H1 (cell line): ENCODE measurements at regions not wholly inside any gene's neighbourhood (a gene's known extent, or its start where the extent isn't known, plus 50 kb on each side); places are given as distances from the start of the nearest gene placed in this dataset.
"Not testable (repeated sequence)": the region's sequence is repeated elsewhere in the genome, so short reads cannot be mapped to it uniquely, and the experiment has no call there.

Experiments used
- CTCF ChIA-PET: fragments of 300-600 bp; sonication (Branson Sonifier 250); formaldehyde crosslinking; loops from one replicate; lab custom pipeline; 2021; ENCODE audit not compliant: partially characterized antibody; lab: Charles Lee
- POLR2A ChIA-PET: fragments of 300-600 bp; sonication (Branson Sonifier 250); formaldehyde crosslinking; loops from one replicate; lab custom pipeline; 2021; ENCODE audit warnings: inconsistent platforms; ENCODE audit not compliant: partially characterized antibody; lab: Charles Lee
- DNase-seq, 2 experiments: peaks; one replicate each; pipeline versions ENCODE4 v3.0.0 to v3.0.0-alpha.2; 2010 to 2022; ENCODE audit warnings: low spot score in 2 of 2, low read depth in 1 of 2, mixed read lengths in 1 of 2
- FAIRE-seq: peaks from 2 replicates; lab custom pipeline; 2011; peaks lifted over from hg19 to GRCh38; lab: Jason Lieb, UNC
- H2AFZ ChIP-seq: 2 replicates; pipeline ENCODE4 v1.8.1; 2012; ENCODE audit warnings: low read length, inconsistent platforms
- H2AK5ac ChIP-seq: 2 replicates; pipeline ENCODE4 v1.6.1; 2013; ENCODE audit warnings: low read depth, low read length
- H2BK120ac ChIP-seq: replicated peaks from 2 replicates; pipeline ENCODE3; 2013; ENCODE audit warnings: low read depth, low read length, inconsistent platforms
- H2BK12ac ChIP-seq: 2 replicates; pipeline ENCODE4 v1.6.1; 2013; ENCODE audit warnings: low read depth, low read length
- H2BK15ac ChIP-seq: 2 replicates; pipeline ENCODE4 v1.6.1; 2013; ENCODE audit warnings: low read length
- H2BK20ac ChIP-seq: 2 replicates; pipeline ENCODE4 v1.6.1; 2013; ENCODE audit warnings: low read length
- H2BK5ac ChIP-seq: 2 replicates; pipeline ENCODE4 v1.6.1; 2013; ENCODE audit warnings: low read depth, low read length
- H3K14ac ChIP-seq: 2 replicates; pipeline ENCODE4 v1.6.1; 2013; ENCODE audit warnings: inconsistent platforms; ENCODE audit not compliant: insufficient read length
- H3K18ac ChIP-seq: 2 replicates; pipeline ENCODE4 v1.6.1; 2013; ENCODE audit warnings: low read length; ENCODE audit errors: extremely low read depth
- H3K23ac ChIP-seq: 2 replicates; pipeline ENCODE4 v1.6.1; 2013; ENCODE audit warnings: inconsistent platforms; ENCODE audit not compliant: insufficient read length
- H3K23me2 ChIP-seq: 2 replicates; pipeline ENCODE4 v1.6.1; 2013; ENCODE audit warnings: low read depth, low read length
- H3K27ac ChIP-seq: 2 replicates; pipeline ENCODE4 v1.6.1; 2011; ENCODE audit warnings: low read depth, low read length, inconsistent platforms
- H3K27me3 ChIP-seq, 4 experiments: replicated peaks in 1 of 4; 1 replicate in 1 of 4; 2 replicates in 3 of 4; pipeline versions ENCODE4 v1.6.1 to v1.8.1; 2011 to 2013; ENCODE audit warnings: low read length in 3 of 4, mild to moderate bottlenecking in 3 of 4, inconsistent platforms in 2 of 4, mixed read lengths in 2 of 4, moderate library complexity in 1 of 4; ENCODE audit not compliant: control insufficient read depth in 3 of 4, insufficient read depth in 3 of 4; ENCODE audit errors: extremely low read depth in 1 of 4
- H3K36me3 ChIP-seq, 4 experiments: 2 replicates each; pipeline versions ENCODE4 v1.6.1 to v1.8.1; 2011 to 2013; ENCODE audit warnings: mild to moderate bottlenecking in 4 of 4, low read length in 3 of 4, moderate library complexity in 2 of 4, control low read depth in 1 of 4, inconsistent platforms in 1 of 4; ENCODE audit not compliant: insufficient read depth in 4 of 4, control insufficient read depth in 2 of 4
- H3K4ac ChIP-seq: replicated peaks from 2 replicates; pipeline ENCODE3; 2013; ENCODE audit warnings: low read length, low read depth, mixed read lengths, inconsistent platforms; ENCODE audit not compliant: insufficient read length
- H3K4me1 ChIP-seq, 4 experiments: replicated peaks in 1 of 4; 1 replicate in 1 of 4; 2 replicates in 3 of 4; pipeline versions ENCODE4 v1.6.1 to v1.8.1; 2011 to 2013; ENCODE audit warnings: low read length in 3 of 4, inconsistent platforms in 2 of 4, mixed read lengths in 1 of 4; ENCODE audit not compliant: insufficient read depth in 4 of 4, control insufficient read depth in 3 of 4
- H3K4me2 ChIP-seq, 2 experiments: 2 replicates each; pipeline versions ENCODE4 v1.6.1 to v1.8.1; 2011 to 2013; ENCODE audit warnings: low read depth in 2 of 2, low read length in 2 of 2, control low read depth in 1 of 2, inconsistent platforms in 1 of 2, mild to moderate bottlenecking in 1 of 2; ENCODE audit not compliant: insufficient read depth in 1 of 2
- H3K4me3 ChIP-seq, 4 experiments: fragments of 200-600, 300-600 bp in 1 of 4; sonication (generic), shearing (Covaris generic), sonication (Bioruptor Twin) in 1 of 4; 2 replicates each; pipeline versions ENCODE4 v1.5.1 to v1.8.1; 2011 to 2016; ENCODE audit warnings: low read length in 4 of 4, low read depth in 3 of 4, control low read depth in 2 of 4, inconsistent platforms in 2 of 4, mild to moderate bottlenecking in 2 of 4, mixed read lengths in 1 of 4, moderate library complexity in 1 of 4; ENCODE audit not compliant: insufficient read depth in 2 of 4; ENCODE audit errors: extremely low read depth in 1 of 4
- H3K56ac ChIP-seq: replicated peaks from 2 replicates; pipeline ENCODE3; 2013; ENCODE audit warnings: low read depth, mild to moderate bottlenecking, mixed read lengths, low read length, inconsistent platforms; ENCODE audit not compliant: insufficient read length
- H3K79me1 ChIP-seq: 2 replicates; pipeline ENCODE4 v1.6.1; 2013; ENCODE audit warnings: low read depth, low read length, control low read depth
- H3K79me2 ChIP-seq, 2 experiments: 2 replicates each; pipeline versions ENCODE4 v1.6.1 to v1.8.1; 2012 to 2013; ENCODE audit warnings: low read length in 2 of 2, mild to moderate bottlenecking in 2 of 2, inconsistent platforms in 1 of 2; ENCODE audit not compliant: insufficient read depth in 2 of 2, control insufficient read depth in 1 of 2
- H3K9ac ChIP-seq, 4 experiments: replicated peaks in 1 of 4; 1 replicate in 1 of 4; 2 replicates in 3 of 4; pipeline versions ENCODE4 v1.6.1 to v1.8.1; 2011 to 2013; ENCODE audit warnings: low read depth in 3 of 4, low read length in 3 of 4, control low read depth in 2 of 4, mild to moderate bottlenecking in 2 of 4, moderate library complexity in 2 of 4, inconsistent platforms in 1 of 4; ENCODE audit errors: extremely low read depth in 1 of 4
- H3K9me3 ChIP-seq, 2 experiments: 2 replicates each; pipeline versions ENCODE4 v1.6.1 to v1.8.1; 2012 to 2013; ENCODE audit warnings: mild to moderate bottlenecking in 2 of 2, moderate library complexity in 2 of 2, control low read depth in 1 of 2, inconsistent platforms in 1 of 2, low read depth in 1 of 2, low read length in 1 of 2, mixed read lengths in 1 of 2; ENCODE audit not compliant: insufficient read depth in 2 of 2
- H4K20me1 ChIP-seq, 2 experiments: replicated peaks in 1 of 2; 2 replicates each; pipeline versions ENCODE3 to v1.8.1; 2011 to 2013; ENCODE audit warnings: inconsistent platforms in 2 of 2, low read length in 2 of 2, mild to moderate bottlenecking in 1 of 2; ENCODE audit not compliant: insufficient read depth in 2 of 2, control insufficient read depth in 1 of 2
- H4K5ac ChIP-seq: 2 replicates; pipeline ENCODE4 v1.6.1; 2013; ENCODE audit warnings: low read length, low read depth, mixed read lengths, inconsistent platforms; ENCODE audit not compliant: insufficient read length
- H4K8ac ChIP-seq: 2 replicates; pipeline ENCODE4 v1.8.0; 2013; ENCODE audit warnings: mild to moderate bottlenecking, moderate library complexity, low read length, inconsistent platforms; ENCODE audit not compliant: insufficient read depth; ENCODE audit errors: extremely low read depth
- H4K91ac ChIP-seq: replicated peaks from 2 replicates; pipeline ENCODE3; 2013; ENCODE audit warnings: low read length, mixed read lengths, inconsistent platforms; ENCODE audit not compliant: insufficient read length
- PHF8 ChIP-seq: fragments of 200-600 bp; sonication (generic); conservative IDR thresholded peaks from 2 replicates; pipeline ENCODE4 v1.7.1; 2012; ENCODE audit warnings: low read depth, mild to moderate bottlenecking, inconsistent platforms, low read length, moderate library complexity
- POLR2A ChIP-seq, 2 experiments: IDR thresholded peaks; 1 replicate in 1 of 2; 2 replicates in 1 of 2; pipeline ENCODE4 v1.6.1; 2011; ENCODE audit warnings: low read depth in 2 of 2, low read length in 2 of 2, mild to moderate bottlenecking in 2 of 2; ENCODE audit errors: control extremely low read depth in 1 of 2
- POLR2AphosphoS5 ChIP-seq: IDR thresholded peaks from 2 replicates; pipeline ENCODE4 v1.6.1; 2011; ENCODE audit warnings: low read depth, low read length
- TAF1 ChIP-seq: IDR thresholded peaks from 2 replicates; pipeline ENCODE4 v1.6.1; 2011; ENCODE audit warnings: mild to moderate bottlenecking, low read depth, low read length
- TBP ChIP-seq: IDR thresholded peaks from 2 replicates; pipeline ENCODE4 v1.6.1; 2011; ENCODE audit warnings: low read depth, low read length, improper control_type of control experiment
- WGBS, 2 experiments: shearing (Covaris generic) in 1 of 2; methylation state at CpG; one replicate each; pipeline versions ENCODE4 v1.1.6 to v1.1.7; 2013 to 2015; ENCODE audit warnings: low lambda C conversion rate in 2 of 2, mixed read lengths in 2 of 2, inconsistent platforms in 1 of 2, low coverage in 1 of 2, missing lambda C conversion rate in 1 of 2; ENCODE audit not compliant: insufficient replicate concordance in 2 of 2, insufficient coverage in 1 of 2, insufficient read length in 1 of 2; ENCODE audit errors: extremely low coverage in 1 of 2, missing lambda C conversion rate in 1 of 2; 5-methylcytosine and 5-hydroxymethylcytosine counted together

- POLR2A ChIA-PET, H3K23ac ChIP-seq, H3K23me2 ChIP-seq, H2BK20ac ChIP-seq, H2BK12ac ChIP-seq, H4K5ac ChIP-seq, H2BK15ac ChIP-seq, H4K20me1 ChIP-seq, H3K4me1 ChIP-seq, H2AFZ ChIP-seq, H2BK5ac ChIP-seq, H4K8ac ChIP-seq, H4K91ac ChIP-seq, H3K4ac ChIP-seq, H2AK5ac ChIP-seq, H2BK120ac ChIP-seq, H3K79me1 ChIP-seq, H3K14ac ChIP-seq, CTCF ChIA-PET, H3K9me3 ChIP-seq: not testable (repeated sequence)
- Histone ChIP-seq H3K4me2 (peak overlapping the region; percentile 30 to 38; a peak in 3 of 4 replicates), H3K27ac (peak overlapping the region; percentile 70; the same call in 1 of the 2 replicates), H3K9ac (peak overlapping the region; percentile 67 to 89 (median 78)), H3K4me3 (peak overlapping the region; percentile 57 to 75 (median 70)), H3K79me2 (peaks cover 0 to 29% of the 10 kb centered on the region in 2 experiments; a peak in 2 of 4 replicates)
- FAIRE-seq (peak; percentile 42), DNase-seq (peak; percentile 58 to 88)
- 1% methylated on average over 27 of the region's 37 CpGs; no CpG with 5 or more reads in 1 of the 2 experiments for WGBS, 2 experiments
- peak; percentile 84 for TF ChIP-seq TAF1
- peak; percentile 67 for TF ChIP-seq PHF8
- TF ChIP-seq TBP, result peak; percentile 82
- TF ChIP-seq POLR2A (IDR thresholded peaks at IDR 0.05; ENCODE audit: control extremely low read depth in 1 of 2, low read depth in 2 of 2, low read length in 2 of 2), result peak in 1 of 2 experiments; percentile 66; a peak in 2 of 3 replicates
- TF ChIP-seq POLR2AphosphoS5, result peak; percentile 65
- TF ChIP-seq, all 59 proteins: peak for 5; not testable (repeated sequence) for 54
- not testable (repeated sequence) for H3K56ac ChIP-seq, H3K18ac ChIP-seq, H3K27me3 ChIP-seq, H3K36me3 ChIP-seq
Observed at GRCh38 chr21:14027235-14027869, 183.4 kb downstream of the LIPI start.
